PFSK-1 (cell line): ENCODE measurements at regions not wholly inside any gene's neighbourhood (a gene's known extent, or its start where the extent isn't known, plus 50 kb on each side); places are given as distances from the start of the nearest gene placed in this dataset.

Source experiments
- FOXP2 ChIP-seq: optimal IDR thresholded peaks from 2 replicates; pipeline ENCODE3; 2011; ENCODE audit warnings: borderline replicate concordance, control low read depth, inconsistent platforms; ENCODE audit not compliant: insufficient read depth; ENCODE audit errors: extremely low read length, extremely low read depth
- POLR2AphosphoS5 ChIP-seq: IDR thresholded peaks from 2 replicates; pipeline ENCODE4 v1.6.1; 2012; ENCODE audit warnings: low read depth, mild to moderate bottlenecking, control low read depth, low read length, moderate library complexity
- REST ChIP-seq, 2 experiments: IDR thresholded peaks; 2 replicates each; pipeline versions ENCODE4 v1.6.1 to v1.8.0; 2011 to 2012; ENCODE audit warnings: low read depth in 2 of 2, low read length in 2 of 2, control low read depth in 1 of 2, inconsistent platforms in 1 of 2, mild to moderate bottlenecking in 1 of 2, moderate library complexity in 1 of 2; ENCODE audit not compliant: insufficient read depth in 1 of 2
- SIN3A ChIP-seq: IDR thresholded peaks from 2 replicates; pipeline ENCODE4 v1.6.1; 2012; ENCODE audit warnings: mild to moderate bottlenecking, low read length, moderate library complexity, borderline replicate concordance; ENCODE audit not compliant: insufficient read depth
- TAF1 ChIP-seq: IDR thresholded peaks from 2 replicates; pipeline ENCODE4 v1.6.1; 2012; ENCODE audit warnings: low read length, control low read depth, borderline replicate concordance; ENCODE audit not compliant: insufficient read depth

DNA sequence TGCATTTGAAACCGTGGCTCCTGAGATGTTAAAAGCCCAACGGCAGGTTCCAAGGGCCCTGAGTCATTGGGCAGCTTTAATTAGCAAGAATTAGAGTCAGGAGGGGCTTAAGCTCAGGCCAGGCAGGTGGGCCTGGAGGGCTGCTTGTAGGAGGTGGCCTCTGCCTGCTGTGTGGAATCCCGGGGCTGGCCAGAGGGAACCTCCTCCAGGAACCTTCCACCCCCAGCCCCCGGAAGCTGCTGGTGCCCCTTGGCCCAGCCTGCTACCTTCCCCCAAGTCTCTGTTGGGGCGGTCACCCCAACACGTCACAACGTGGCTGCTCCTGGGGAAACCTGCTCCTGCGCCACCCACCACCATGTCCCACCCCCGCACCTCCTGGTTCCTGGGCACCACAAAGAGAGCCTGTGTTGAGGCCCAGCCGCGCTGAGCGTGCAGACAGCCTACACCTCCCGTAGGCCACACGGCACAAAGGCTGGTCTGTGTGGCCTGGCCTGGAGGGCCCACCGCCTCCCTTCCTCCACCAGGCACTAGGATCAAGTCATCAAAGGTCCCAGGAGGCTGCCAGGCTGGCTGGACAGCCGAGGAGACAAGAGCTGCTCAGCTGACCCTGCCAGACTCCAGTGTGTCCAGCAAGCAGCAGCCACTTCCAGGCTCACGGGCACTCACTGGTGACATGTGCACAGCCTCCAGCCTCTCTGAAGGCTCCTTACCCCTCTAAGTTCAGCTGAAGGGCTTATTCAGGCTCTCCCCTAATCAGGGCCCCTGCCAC lies 86.3 kb downstream of the SNX5 start:
- TF ChIP-seq FOXP2 (no peak), TAF1 (no peak), SIN3A (no peak), POLR2AphosphoS5 (no peak), REST (IDR thresholded peaks at IDR 0.05; ENCODE audit: insufficient read depth in 1 of 2, low read depth in 2 of 2, low read length in 2 of 2) (no peak)

GRCh38 chr20:17881741-17882064 lies 86.9 kb downstream of the SNX5 start:
- TF ChIP-seq POLR2AphosphoS5 (no peak), REST (IDR thresholded peaks at IDR 0.05; ENCODE audit: insufficient read depth in 1 of 2, low read depth in 2 of 2, low read length in 2 of 2) (no peak), FOXP2 (no peak)

- TF ChIP-seq TAF1, result no peak
- TF ChIP-seq SIN3A, result no peak
- no peak for TF ChIP-seq POLR2AphosphoS5
- no peak for TF ChIP-seq FOXP2
- TF ChIP-seq REST (IDR thresholded peaks at IDR 0.05; ENCODE audit: insufficient read depth in 1 of 2, low read depth in 2 of 2, low read length in 2 of 2), result no peak
Observed at GRCh38 chr20:17878912-17879602, 89.5 kb downstream of the SNX5 start.

- TF ChIP-seq TAF1 (no peak), SIN3A (no peak), POLR2AphosphoS5 (no peak), REST (IDR thresholded peaks at IDR 0.05; ENCODE audit: insufficient read depth in 1 of 2, low read depth in 2 of 2, low read length in 2 of 2) (no peak), FOXP2 (no peak)
Observed at GRCh38 chr20:17878069-17878911, 90.3 kb downstream of the SNX5 start.
